Fibroblast of skin of left biceps (primary cell): ENCODE measurements at regions not wholly inside any gene's neighbourhood (a gene's known extent, or its start where the extent isn't known, plus 50 kb on each side); places are given as distances from the start of the nearest gene placed in this dataset.

Source experiments
- DNase-seq, 2 experiments: peaks; one replicate each; pipeline ENCODE4 v3.0.0-alpha.2; 2013; ENCODE audit warnings: low read depth in 2 of 2

DNA sequence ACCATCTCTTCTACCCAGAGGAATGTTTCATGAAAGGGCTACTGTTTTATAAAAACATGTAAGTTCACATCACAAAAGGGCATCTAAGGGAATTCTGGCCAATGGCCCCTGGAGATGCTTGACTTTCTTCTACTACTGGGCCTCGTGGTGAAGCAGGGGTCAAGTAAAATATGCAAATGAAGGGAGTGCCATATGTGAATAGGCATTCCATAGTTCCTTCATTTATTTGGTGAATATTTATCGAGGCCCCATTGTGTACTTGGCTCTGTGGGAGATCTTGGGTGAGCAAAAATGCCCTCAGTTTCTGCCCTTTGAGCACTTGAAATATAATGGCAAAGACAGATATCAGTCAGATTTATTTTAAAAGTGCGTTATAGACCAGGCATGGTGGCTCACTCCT lies 101.3 kb upstream of the CACNA2D3 start:
- no peak for DNase-seq

DNA sequence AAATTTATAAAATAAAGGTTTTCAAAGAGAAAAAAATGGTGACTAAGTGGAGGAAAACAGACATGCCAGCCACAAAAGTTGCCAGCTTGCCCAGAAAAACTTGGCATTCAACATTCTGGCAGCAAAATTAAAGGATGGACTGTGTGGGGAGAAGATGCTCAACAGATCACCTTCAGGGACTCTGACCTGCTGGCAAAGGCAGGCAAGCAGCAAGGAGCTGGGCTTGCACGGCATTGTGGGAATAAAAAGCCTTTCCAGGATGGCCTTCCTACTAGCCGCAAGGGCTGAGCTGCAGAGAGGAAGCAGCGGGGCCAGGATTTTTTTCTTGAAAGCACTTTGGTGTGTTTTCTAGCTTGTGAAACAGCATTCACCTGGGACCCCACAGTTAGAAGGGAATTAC lies 101.9 kb upstream of the CACNA2D3 start:
- no peak for DNase-seq

DNA sequence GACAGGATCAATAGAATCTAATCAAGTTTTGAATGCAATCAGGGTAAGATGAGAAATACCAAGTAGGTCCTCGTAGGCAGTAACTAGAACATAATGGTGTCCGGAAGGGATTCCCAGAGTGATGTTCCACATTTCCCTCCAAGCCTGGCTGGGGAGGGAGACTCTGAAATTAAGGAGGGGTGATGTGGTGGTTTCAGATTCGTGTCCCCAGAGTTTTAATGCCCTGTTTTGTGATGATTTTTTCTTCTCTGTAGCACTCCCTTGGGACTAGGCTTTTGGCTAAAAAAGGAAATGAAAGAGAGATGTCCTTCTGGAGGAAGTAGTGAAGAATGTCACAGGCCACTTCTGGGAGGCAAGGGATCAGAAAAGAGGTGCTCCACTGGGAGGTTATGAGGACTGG lies 108.3 kb upstream of the CACNA2D3 start:
- no peak for DNase-seq

DNA sequence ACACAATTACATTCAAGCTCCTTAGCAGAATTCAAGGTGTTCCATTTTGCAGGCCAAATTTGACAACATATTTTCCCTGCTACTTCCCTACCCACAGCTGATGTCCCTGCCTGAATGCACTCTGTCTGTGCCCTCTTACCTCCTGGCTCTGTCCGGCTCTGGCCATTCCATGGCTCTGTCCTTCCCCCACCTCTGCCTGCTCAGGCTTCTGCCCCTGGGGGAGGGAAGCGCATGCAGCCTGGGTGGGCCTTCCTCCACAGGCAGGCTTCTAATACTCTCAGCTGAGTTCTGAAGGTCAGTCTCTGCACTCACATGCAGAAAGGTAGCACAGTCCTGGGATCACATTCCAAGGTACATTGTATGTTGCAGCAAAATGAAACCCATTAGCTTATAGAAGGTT lies 113.6 kb upstream of the CACNA2D3 start:
- no peak for DNase-seq

DNA sequence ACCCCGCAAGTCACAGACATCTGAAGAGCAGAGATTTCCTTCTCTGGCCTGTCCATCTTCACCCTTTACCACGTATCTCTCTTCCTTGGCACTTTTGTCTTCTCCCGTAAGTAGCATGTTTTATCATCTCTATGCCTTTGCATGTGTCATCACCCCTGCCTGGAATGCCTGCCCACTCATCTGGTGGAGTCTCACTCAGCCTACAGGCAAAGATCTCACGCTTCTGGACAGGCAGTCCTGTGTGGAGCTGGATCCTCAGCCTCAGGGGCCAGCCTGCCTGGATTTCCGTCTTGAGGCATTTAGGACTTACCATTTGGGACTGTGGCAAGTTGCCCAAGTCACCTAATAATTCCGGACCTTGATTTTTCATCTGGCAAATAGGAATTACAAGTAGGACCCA lies 114.3 kb upstream of the CACNA2D3 start:
- DNase-seq: no peak

DNA sequence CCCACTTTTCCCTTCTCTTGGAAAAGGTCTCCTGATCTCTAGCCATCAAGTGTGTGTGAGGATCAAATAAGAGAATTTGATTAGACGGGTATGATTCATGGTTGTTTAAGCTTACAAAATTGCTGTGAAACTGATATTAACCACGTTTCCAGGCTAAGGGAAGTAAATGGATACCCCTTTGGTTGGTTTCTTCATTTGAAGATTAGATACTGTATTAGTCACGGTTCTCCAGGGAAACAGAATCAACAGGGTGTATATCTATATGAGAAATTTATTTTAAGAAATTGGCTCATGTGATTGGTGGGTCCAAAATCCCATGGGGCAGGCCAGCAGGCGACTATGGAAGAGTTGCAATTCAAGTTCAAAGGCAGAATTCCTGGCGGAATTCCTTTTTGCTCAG lies 112.7 kb upstream of the SELENOK start:
- no peak for DNase-seq

DNA sequence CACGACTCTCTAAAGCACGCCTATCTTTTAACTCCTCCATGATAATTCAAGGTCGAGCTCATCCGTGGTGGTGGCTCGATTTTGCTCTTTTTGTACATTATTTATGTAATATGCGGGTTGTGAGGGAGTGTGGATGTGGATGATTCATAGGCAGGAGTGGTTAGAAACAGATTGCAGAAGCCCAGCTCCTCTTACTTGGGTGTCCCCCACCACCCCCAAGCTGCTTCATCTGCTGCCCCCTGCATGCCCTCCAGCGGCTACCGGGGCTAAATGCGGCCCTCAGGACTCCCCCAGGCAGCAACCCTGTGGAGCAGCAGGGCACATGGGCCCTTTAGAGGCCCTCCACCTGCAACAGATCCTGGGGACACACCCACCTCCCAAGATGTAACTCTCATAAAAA lies 111.5 kb upstream of the SELENOK start:
- no peak for DNase-seq

DNA sequence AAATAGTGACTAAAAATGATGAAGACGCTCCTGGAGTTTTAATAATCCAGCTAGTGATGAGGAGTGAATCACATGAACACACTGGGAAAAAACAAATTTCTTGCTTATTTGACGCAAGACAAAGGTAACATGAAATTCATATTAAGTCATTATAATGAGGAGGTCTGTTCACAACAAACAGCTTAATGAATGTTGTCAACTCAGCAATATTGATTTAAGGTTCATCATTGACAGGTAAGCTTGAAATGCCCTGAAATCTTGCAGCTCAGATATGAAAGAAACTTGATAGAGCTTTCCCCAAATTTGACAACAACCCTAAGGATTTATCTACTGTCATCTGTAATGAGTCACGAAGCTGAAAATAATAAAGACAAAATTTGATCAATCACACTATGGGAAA lies 108.1 kb upstream of the SELENOK start:
- no peak for DNase-seq

DNA sequence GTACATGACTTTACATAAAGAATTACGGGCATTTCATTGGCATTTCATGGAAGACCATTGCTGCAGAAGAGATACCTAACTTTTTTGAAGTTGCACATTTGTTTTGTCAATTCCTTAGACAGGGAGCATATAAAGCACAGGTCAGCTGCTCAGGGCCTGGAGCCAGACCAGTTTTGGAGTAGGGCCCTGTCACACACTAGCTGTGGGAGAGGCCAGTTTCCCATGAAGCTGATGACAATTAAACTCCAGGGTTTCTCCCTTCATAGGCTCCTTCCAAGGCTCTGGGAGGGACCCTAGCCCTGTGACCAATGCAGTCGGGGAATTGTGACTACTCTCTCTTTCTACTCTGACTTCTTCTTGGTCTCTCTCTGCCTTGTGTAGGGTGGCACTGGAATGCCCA lies 107.3 kb upstream of the SELENOK start:
- DNase-seq: no peak

DNA sequence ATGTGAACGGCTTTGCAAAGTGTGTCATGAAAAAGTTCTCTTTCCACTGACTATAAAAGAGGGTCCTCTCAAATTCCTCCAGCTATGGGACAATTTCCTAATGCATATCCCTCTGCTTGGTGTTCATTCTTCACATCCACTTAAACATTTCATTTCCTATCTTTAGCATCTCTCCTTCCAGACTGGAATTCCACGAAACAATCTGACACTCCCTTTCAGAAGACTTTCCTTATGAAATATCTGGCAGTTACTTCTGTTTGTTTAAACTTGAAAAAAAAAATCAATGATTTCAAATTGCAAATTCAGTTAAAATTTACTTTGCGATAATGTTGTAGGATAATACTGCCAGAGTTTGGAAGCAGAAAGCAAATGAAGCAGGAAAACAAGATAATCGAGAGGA lies 105.8 kb upstream of the SELENOK start:
- DNase-seq: no peak

DNA sequence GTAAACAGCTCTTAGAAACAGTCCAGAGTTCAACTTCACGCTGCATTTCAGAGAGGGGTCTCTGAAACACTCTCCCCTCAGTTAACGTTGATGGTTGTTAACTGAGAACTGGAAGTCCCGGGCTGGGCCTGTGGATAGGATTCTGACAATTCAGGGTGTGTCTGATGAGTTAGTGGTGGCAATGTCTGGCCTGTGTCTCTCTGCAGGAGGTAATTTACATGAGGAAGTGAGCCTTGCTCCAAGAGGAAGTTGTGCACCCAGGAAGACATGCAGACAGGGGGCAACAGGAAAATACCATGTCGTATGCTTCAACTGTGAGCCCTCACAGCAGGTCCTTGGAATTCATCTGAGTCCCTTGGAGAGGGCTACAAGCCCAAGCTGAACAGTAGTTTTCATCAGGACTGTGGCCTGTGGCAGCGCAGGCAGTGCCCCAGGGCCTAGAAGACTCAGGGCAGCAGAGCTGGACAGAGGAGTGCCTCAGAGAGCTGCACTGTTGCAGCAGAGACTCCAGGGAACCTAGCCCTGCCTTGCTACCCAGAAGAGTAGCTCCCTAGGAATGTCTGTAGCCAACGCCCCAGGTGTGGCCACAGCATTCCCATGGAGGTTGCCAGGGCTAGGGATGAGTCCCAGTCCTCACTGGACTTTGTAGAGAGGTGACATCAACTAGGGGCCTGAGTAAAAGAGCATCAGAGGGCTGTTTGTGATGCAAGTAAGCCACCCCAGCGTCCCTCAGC lies 104.6 kb upstream of the SELENOK start:
- DNase-seq: no peak

DNA sequence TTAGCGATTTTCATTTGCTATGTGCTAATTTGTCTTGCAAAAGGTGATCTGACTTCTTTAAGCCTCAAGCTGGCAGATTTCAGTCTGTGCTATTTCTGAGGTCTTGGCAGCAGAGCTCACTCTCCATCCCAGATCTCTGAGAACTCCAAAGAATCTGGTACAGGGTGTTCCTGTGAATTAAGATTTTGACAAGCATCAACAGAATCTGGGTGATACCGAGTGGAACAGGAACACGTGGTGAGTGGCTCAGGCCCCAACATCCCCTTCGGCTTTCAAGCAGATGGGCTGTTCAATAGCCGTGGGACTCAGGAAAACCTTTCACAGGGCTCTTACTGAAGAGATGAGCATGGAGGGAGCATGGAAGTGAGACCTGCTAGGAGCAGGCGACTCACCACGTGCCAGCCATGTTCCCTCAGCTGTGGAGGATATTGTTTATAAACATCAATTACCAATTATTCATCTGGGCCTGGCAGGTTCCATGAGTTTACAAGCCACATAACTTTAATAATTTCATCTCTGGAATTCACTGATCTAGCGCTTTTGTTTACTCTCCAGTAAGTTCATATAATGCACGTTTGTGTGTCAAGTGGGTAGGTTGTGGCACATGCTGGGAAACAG lies 103.4 kb upstream of the SELENOK start:
- no peak for DNase-seq

DNA sequence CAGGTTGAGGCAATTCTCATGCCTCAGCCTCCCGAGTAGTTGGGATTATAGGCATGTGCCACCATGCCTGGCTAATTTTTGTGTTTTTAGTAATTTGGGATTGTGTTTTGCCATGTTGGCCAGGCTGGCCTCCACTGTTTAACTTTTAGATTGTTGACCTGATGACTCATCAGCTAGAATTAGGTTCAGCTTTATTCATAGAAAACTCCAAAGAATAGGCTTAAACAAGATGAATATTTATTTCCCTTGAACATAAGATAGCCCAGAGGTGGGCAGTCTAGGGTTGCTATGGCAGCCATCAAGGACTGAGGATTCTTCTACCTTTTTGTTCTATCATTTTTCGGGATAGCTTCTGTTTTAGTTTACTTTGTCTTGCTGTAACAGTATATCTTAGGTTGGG lies 99.6 kb upstream of the SELENOK start:
- no peak for DNase-seq

DNA sequence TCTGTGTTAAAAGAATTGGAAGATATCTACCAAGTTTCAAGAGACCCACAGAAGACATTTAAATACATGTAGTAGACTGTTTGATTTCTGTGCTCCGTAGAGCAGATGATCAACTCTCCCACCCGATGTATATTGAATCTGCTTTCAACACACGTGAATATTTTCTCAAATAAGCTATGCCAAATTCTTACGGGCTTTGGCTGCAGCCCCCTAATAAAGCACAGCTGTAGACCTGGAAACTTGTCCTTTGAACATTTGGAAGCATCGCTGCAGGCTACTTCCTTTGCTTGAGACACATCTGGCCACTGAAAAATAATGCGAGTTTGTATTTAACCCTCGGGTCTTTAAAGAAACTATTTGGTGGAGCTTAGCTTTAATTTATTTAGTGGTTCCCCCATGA lies 98.3 kb upstream of the SELENOK start:
- no peak for DNase-seq

DNA sequence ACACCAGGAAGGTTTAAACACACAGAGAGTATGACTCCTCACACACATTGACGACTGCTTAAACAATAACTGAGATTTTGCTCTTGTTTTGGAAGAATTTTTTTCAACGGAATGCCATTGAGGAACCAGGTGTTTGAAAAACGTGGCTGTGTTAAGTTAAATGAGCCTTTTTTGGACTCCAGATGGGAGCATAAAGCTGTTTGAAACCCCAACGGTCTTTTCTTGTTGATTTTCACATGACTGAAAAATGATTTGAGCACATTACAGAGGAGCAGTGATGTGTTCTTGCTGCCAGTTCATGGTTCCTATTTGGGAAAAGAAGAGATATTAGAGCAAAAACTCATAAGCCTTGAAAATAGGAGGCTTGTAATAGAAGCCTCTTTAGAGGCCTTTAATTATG lies 97.8 kb upstream of the SELENOK start:
- no peak for DNase-seq

DNA sequence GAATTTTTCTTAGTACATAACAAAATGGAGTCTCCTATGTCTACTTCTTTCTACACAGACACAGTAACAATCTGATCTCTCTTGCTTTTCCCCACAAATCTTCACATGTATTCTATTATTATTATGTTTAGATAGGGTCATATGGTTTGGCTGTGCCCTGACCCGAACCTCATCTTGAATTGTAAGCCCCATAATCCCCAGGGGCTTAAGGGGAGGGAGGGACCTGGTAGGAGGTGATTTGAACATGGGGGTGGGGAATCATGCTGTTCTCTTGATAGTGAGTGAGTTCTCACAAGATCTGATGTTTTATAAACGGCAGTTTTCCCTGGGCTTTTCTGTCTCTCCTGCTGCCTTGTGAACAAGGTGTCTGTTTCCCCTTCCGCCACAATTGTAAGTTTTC lies 86.7 kb upstream of the SELENOK start:
- DNase-seq: no peak

DNA sequence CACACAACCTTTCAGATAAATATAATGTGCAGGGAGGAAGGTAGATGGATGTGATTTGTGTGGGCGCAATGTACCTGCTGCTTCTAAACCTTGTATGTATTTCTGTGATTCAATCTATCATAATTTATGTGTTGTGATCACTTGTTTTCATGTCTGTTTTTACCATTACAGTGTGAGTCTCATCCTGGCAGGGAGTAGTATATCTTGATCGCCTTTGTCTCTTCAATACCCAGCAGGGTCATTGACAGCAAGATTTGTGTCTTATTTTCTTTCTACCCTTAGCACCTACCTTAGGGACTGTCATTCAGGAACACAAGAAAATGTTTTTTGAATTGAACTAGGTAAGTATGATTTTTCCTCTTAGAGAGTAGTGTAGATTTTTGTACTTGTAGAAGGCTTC lies 83.7 kb upstream of the SELENOK start:
- DNase-seq: no peak

DNA sequence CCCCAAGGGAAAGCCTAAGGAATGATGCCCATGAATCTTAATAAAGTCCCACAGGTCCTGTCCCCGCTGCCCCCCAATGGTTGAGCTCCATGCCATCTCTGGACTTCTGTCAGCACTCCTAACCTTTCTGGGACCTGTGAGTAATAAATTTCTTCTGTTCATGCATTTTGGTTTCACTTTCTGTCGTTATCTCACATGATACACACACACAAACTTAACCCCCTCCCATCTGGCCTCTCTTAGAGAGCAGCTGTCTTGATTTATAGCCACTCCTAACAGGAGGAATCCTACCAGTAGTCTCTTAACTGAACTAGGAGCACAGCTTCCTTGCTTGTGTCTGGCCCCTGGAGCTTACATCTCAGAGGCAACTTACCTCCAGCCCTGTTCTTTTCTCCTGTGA lies 82.7 kb upstream of the SELENOK start:
- no peak for DNase-seq

DNA sequence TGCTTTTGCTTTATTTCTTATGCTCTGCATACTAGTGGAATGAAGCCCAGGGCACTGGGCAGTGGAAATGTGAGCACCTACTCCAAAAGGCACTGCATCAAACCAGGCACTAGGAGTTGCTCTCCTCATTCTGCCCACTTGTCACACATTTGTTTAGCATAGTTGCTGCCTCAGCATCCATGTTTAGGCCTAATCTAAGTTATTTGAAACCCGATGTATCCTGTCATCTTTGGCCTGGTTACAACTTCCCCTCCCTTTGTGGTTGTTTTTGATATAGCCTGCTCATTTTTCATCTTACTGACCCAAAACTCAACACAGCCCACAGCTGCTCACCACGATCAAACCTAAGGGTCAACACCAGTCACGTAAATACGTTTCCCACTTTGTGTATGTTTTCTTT lies 82.2 kb upstream of the SELENOK start:
- no peak for DNase-seq

DNA sequence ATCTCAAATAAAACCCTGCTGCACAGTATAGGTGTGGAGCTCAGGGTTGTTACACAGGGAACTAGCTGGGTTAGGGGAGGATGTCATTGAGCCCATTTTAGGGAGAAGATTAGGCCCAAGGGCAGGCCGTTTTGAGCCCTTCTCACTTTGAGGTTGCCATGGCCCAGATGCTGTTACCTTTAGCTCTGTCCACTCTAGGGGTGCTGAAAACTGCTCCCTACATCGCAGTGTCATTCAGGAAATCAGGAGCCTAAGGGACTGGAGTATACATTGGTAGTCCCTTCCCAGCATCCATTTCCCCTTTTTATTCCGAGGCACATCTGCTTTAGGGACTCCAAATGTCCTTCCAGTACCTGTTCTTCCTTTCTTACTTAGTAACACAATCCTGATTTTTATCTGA lies 79.0 kb upstream of the SELENOK start:
- no peak for DNase-seq

DNA sequence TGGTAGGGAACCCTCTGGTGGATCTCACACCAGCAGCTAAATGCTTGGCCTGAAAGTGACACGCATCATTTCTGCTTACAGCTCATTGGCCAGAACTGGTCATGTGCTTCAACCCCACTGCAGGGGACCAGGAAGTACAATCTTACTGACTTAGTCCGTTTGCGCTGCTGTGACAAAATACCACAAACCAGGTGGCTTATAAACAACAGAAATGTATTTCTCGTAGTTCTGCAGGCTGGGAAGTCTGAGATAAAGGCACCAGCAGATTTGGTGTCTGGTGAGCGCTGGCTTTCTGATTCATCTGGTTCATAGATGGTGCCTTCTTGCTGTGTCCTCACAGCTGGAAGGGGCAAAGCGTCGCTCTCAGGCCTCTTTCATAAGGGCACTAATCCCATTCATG lies 77.4 kb upstream of the SELENOK start:
- no peak for DNase-seq

DNA sequence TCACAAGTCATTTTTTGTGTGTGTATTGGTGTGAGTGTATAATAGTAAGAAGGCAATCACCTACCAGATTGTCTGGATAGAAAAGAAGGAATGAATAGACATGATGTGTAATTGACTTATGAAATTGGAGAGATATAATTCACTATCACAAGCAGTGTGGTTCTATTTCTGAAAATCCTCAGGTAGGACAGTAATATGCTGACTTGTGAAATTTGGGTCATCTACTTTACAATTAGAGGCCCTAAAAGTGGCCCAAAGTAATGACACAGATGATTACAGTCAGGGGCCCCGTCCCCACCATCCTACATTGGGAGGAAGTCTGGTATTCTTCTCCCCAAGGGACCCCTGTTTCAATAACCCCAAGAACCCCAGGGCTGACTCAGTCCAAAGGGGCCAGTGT lies 73.6 kb upstream of the SELENOK start:
- DNase-seq: no peak

DNA sequence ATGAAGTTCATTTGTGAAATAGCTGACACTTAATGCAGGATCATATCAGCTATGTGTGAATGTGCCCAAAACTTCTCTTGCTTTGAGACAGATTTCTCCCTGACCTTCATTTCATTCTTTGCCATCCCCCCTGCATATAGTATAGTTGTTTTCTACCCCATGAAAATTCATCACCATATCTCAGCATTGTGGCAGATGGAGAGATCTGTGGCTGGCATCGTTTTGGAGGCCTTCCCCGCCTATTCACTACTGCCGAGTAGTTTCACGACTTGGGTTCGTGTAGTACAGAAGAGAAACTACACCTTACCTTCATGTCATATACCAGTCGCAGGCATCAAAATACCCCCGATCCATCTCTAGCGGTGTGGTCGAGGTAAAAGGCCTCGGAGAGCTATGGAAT lies 66.2 kb upstream of the SELENOK start:
- DNase-seq: no peak

DNA sequence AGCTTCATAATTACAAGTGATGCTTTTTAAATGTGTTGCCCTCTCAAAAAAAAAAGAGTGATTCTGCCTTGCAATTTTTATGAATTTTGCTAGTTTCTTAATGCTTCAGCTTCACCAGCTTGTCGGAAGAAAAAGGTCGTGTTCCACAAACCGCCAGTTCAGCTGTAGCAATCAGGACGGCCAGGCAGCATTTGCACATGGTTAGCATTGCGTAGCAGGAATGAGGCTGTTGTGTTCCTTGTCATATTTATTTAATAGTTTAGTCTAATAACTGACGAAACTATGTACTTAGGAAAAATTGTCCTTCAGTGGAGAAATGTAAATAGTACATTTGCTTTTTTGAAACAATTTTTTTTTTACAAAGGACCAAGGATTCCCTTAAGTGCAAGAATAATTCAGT lies 64.9 kb upstream of the SELENOK start:
- DNase-seq: no peak
